K562 (cell line): ENCODE measurements at regions not wholly inside any gene's neighbourhood (a gene's known extent, or its start where the extent isn't known, plus 50 kb on each side); places are given as distances from the start of the nearest gene placed in this dataset.

Source experiments
- ARID2 ChIP-seq: fragments of 450-650 bp; IDR thresholded peaks from 2 replicates; pipeline ENCODE4 v1.6.1; 2017; ENCODE audit warnings: antibody characterized with exemption, mild to moderate bottlenecking
- ERF ChIP-seq: fragments of 450-650 bp; formaldehyde crosslinking; IDR thresholded peaks from 2 replicates; pipeline ENCODE4 v1.4.0; 2020; ENCODE audit warnings: mild to moderate bottlenecking, mixed read lengths
- KLF1 ChIP-seq: fragments of 450-650 bp; IDR thresholded peaks from 2 replicates; pipeline ENCODE4 v1.6.1; 2016; ENCODE audit warnings: missing genetic modification characterization, missing compliant biosample characterization
- MAFG ChIP-seq: fragments of 450-650 bp; conservative IDR thresholded peaks from 2 replicates; pipeline ENCODE4 v1.6.1; 2016; ENCODE audit warnings: missing genetic modification characterization, missing compliant biosample characterization
- MAZ ChIP-seq, 2 experiments: fragments of 450-650 bp in 1 of 2; sonication (generic) in 1 of 2; formaldehyde crosslinking; IDR thresholded peaks in 1 of 2; conservative IDR thresholded peaks in 1 of 2; 2 replicates each; pipeline versions ENCODE4 v1.4.0 to v1.5.0; 2020; ENCODE audit warnings: mild to moderate bottlenecking in 1 of 2, missing genetic modification reagents in 1 of 2
- MEF2D ChIP-seq: conservative IDR thresholded peaks from 2 replicates; pipeline ENCODE4 v1.6.1; 2016; ENCODE audit warnings: low read depth, missing genetic modification characterization, missing compliant biosample characterization
- NBN ChIP-seq: fragments of 450-650 bp; IDR thresholded peaks from 2 replicates; pipeline ENCODE4 v1.6.1; 2016; ENCODE audit warnings: low read depth, mild to moderate bottlenecking
- RHOXF2B ChIP-seq: fragments of 250-450 bp; sonication (Bioruptor Pico); conservative IDR thresholded peaks from 2 replicates; pipeline ENCODE4 v1.5.1; 2021
- RREB1 ChIP-seq: fragments of 250-450 bp; sonication (Bioruptor Pico); IDR thresholded peaks from 2 replicates; pipeline ENCODE4 v1.4.0; 2020
- SREBF1 ChIP-seq: fragments of 150-350 bp; IDR thresholded peaks from 2 replicates; pipeline ENCODE4 v1.6.1; 2014; ENCODE audit warnings: antibody characterized with exemption, low read depth, low read length, borderline replicate concordance
- TEAD2 ChIP-seq: fragments of 450-650 bp; IDR thresholded peaks from 2 replicates; pipeline ENCODE4 v1.6.1; 2016; ENCODE audit warnings: missing genetic modification characterization, control low read depth, missing compliant biosample characterization
- TSHZ1 ChIP-seq: fragments of 250-450 bp; sonication (Bioruptor Pico); IDR thresholded peaks from 2 replicates; pipeline ENCODE4 v1.4.0; 2020; ENCODE audit warnings: mild to moderate bottlenecking, moderate library complexity
- ZNF165 ChIP-seq: fragments of 250-450 bp; sonication (Bioruptor Pico); IDR thresholded peaks from 2 replicates; pipeline ENCODE4 v1.4.0; 2020; ENCODE audit warnings: borderline replicate concordance
- ZNF24 ChIP-seq: fragments of 450-650 bp; IDR thresholded peaks from 2 replicates; pipeline ENCODE4 v1.6.1; 2016
- TF ChIP-seq, protein P1 (sequence below): fragments of 450-650 bp; formaldehyde crosslinking; IDR thresholded peaks from 2 replicates; pipeline ENCODE4 v1.4.0; 2020; ENCODE audit warnings: mild to moderate bottlenecking, moderate library complexity
- TF ChIP-seq, protein P2 (sequence below): sonication (generic); formaldehyde crosslinking; IDR thresholded peaks from 2 replicates; pipeline ENCODE4 v1.8.0; 2023; ENCODE audit warnings: mild to moderate bottlenecking, missing genetic modification reagents

- TF ChIP-seq TSHZ1 (CRISPR knock-in tag) = no peak
- TF ChIP-seq SREBF1 = no peak
- no peak for TF ChIP-seq TEAD2 (tag)
- peak; percentile 85; the same call in 1 of the 2 replicates for TF ChIP-seq ERF (CRISPR knock-in tag)
- TF ChIP-seq MEF2D (tag) = no peak
- TF ChIP-seq, protein P1, sequence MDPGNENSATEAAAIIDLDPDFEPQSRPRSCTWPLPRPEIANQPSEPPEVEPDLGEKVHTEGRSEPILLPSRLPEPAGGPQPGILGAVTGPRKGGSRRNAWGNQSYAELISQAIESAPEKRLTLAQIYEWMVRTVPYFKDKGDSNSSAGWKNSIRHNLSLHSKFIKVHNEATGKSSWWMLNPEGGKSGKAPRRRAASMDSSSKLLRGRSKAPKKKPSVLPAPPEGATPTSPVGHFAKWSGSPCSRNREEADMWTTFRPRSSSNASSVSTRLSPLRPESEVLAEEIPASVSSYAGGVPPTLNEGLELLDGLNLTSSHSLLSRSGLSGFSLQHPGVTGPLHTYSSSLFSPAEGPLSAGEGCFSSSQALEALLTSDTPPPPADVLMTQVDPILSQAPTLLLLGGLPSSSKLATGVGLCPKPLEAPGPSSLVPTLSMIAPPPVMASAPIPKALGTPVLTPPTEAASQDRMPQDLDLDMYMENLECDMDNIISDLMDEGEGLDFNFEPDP (CRISPR knock-in tag) = no peak
- no peak for TF ChIP-seq ZNF24
- TF ChIP-seq MAFG = peak; percentile 100
- TF ChIP-seq KLF1 (tag) = peak; percentile 55; the same call in 1 of the 2 replicates
- TF ChIP-seq ZNF165 = no peak
- TF ChIP-seq, protein P2, sequence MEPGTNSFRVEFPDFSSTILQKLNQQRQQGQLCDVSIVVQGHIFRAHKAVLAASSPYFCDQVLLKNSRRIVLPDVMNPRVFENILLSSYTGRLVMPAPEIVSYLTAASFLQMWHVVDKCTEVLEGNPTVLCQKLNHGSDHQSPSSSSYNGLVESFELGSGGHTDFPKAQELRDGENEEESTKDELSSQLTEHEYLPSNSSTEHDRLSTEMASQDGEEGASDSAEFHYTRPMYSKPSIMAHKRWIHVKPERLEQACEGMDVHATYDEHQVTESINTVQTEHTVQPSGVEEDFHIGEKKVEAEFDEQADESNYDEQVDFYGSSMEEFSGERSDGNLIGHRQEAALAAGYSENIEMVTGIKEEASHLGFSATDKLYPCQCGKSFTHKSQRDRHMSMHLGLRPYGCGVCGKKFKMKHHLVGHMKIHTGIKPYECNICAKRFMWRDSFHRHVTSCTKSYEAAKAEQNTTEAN (CRISPR knock-in tag) = no peak
- no peak for TF ChIP-seq ARID2
- no peak for TF ChIP-seq NBN
- TF ChIP-seq MAZ (CRISPR knock-in tag; conservative IDR thresholded peaks at IDR 0.05 in 1 of 2, IDR thresholded peaks at IDR 0.05 in 1 of 2) = peak in 1 of 2 experiments; percentile 71; a peak in 1 of 4 replicates
- TF ChIP-seq RREB1 (CRISPR knock-in tag) = no peak
- TF ChIP-seq RHOXF2B (CRISPR knock-in tag) = no peak
Measured at GRCh38 chr7:153413540-153414287, 638.5 kb upstream of the DPP6 start (continued).
